NCI-H2227 (cell line): ENCODE measurements at regions not wholly inside any gene's neighbourhood (a gene's known extent, or its start where the extent isn't known, plus 50 kb on each side); places are given as distances from the start of the nearest gene placed in this dataset.
"Not testable (repeated sequence)": the region's sequence is repeated elsewhere in the genome, so short reads cannot be mapped to it uniquely, and the experiment has no call there.

Experiments
- DNase-seq: peaks from one replicate; lab custom pipeline; 2025; ENCODE audit not compliant: unreplicated experiment; lab: John Stamatoyannopoulos, UW

DNA sequence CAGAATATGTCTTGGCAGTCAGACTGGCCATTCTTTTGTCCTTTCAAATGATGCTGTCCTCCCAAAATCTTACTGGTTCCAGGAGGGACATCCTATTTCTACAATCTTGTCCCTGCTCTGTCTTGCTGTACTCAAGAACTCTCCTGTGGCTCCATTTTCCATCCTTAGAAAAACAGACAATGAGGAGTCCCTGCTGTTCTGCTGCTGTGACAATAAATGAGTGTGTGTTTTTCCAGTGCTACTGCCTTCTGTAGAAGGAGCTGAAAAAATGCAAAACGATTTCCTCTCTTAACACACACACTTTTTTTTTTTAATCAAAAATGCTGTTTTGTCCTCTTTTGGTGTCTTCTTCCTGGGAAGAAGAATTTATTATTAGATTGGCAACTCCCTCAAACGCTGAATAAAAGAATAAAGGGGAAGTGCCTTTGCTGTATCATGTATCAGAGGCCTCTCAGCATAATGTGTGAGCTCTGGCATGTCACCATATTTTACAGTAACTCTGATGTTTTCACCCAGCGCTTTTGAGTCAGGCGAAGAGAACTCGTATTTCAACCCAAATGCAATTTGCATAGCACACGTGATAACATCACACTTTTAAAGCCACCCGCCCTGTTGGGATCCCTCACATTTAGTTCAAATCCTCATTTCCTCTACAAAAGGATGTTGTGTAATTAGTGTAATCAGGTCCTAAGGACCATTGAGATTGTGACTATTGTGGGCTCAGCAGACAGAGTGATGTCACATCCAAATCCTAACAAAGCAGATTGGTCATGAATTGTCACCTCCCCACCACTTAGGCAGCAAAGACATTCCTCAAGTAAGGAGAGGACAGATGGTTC, 496.0 kb upstream of the LARGE1 start:
- DNase-seq: peak; percentile 12

DNA sequence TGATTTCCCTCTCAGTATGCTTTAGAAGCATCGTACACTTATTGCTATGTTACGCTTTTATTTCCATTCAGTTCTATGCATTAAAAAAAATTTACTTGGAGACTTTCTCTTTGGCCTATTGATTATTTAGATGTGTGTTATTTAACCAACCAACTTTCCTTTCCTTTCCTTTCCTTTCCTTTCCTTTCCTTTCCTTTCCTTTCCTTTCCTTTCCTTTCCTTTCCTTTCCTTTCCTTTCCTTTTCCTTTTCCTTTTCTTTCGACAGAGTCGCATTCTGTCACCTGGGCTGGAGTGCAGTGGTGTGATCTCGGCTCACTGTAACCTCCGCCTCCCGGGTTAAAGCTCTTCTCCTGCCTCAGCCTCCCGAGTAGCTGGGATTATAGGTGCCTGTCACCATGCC, 502.7 kb upstream of the LARGE1 start:
- not testable (repeated sequence) for DNase-seq

- no peak for DNase-seq
These were observed 507.2 kb upstream of the LARGE1 start for GRCh38 chr22:34427436-34427835.

GRCh38 chr22:34427841-34428240, 507.6 kb upstream of the LARGE1 start:
- no peak for DNase-seq

- DNase-seq: no peak
These were observed 509.0 kb upstream of the LARGE1 start for GRCh38 chr22:34429314-34429713.

DNA sequence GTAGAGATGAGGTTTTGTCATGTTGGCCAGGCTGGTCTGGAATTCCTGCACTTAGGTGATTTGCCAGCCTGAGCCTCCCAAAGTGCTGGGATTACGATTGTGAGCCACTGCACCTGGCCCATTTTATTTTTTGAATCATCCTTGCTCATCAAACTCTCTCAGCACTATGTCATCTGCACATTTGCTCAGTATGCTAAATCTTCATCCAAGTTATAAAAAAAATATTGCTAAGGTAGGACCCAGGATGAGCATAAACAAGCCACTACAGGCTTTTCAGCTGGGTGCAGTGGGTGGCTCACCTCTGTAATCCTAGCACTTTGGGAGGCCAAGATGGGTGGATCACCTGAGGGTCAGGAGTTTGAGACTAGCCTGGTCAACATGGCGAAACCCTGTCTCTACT, 510.1 kb upstream of the LARGE1 start:
- no peak for DNase-seq

GRCh38 chr22:34434371-34434770, 514.1 kb upstream of the LARGE1 start:
- DNase-seq: no peak

- no peak for DNase-seq
These were observed 516.9 kb upstream of the LARGE1 start for GRCh38 chr22:34437140-34437539.

DNA sequence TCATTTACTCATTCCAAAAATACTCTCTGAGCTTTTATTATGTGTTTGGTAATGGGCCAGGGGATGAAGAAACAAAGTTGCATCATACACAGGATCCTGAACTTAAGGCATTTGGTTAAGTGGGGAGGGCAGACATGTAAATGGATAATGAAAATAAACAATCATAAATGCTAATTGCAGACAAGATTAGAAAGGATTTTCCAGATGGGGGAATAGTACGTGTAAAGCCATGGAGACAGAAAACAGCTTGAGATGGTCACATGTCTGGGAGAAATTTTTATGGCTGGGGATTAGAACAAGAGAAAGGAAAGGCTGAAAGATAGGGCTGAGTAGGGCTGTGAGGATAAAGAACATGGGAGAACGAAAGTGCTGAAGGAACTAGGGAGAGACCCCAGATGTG, 534.3 kb upstream of the LARGE1 start:
- no peak for DNase-seq

GRCh38 chr22:34462795-34463194, 542.5 kb upstream of the LARGE1 start:
- no peak for DNase-seq

DNA sequence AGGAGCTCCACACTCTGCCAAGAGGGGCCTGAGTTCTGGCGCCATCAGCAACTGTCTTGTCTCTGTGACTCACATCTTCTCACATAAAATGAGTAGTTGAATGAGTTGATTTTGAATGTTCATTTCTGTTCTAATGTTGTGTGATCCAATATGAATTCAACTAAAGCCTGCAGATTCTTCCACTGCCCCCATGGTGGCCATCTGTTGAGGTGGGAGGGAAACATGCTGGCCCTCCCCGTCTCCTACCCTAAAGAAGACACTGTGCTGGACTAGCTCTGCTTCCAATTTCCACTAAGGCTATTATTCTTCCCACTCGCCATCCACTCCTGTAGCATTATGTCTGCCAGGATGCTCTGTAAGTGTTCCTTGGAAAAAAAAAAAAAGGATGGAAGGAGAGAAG, 555.6 kb upstream of the LARGE1 start:
- no peak for DNase-seq

- DNase-seq: no peak
These were observed 556.5 kb upstream of the LARGE1 start for GRCh38 chr22:34476762-34477161.

GRCh38 chr22:34481090-34481489, 560.8 kb upstream of the LARGE1 start:
- no peak for DNase-seq

- DNase-seq: no peak
These were observed 566.1 kb upstream of the LARGE1 start for GRCh38 chr22:34486381-34486780.

DNA sequence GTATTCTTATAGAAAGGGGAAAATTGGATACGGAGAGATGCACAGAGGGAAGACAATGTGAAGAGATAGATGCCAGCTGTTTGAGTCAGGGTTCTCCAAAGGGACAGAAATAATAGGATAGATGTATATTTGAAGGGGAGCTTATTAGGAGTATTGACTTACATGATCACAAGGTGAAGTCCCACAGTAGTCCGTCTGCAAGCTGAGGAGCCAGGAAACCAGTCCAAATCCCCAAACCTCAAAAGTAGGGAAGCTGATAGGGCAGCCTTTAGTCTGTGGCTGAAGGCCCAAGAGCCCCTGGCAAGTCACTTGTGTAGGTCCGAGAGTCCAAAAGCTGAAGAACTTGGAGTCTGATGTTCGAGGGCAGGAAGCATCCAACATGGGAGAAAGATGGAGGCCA, 569.6 kb upstream of the LARGE1 start:
- DNase-seq: no peak

DNA sequence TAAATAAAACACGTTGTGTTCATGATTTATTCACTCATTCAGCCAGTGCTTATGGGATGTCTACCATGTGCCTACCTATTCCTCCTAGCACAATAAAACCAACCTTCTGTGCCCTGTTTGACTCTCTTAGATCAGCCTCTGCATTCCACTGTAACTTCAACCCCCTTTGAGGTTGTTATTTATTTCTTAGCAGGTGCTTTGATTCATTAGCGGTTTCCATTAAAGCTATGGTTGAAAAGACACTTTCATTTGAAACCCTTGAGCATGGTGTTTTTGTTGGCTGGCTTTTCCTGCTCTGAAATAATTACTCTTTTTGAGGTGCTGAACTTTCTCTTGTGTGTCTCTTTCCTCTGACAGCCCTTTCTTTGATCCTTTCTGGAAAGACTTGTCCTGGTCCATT, 570.6 kb upstream of the LARGE1 start:
- no peak for DNase-seq

GRCh38 chr22:34493486-34493885, 572.5 kb upstream of the ISX start:
- no peak for DNase-seq

GRCh38 chr22:34501366-34501965, 564.5 kb upstream of the ISX start:
- no peak for DNase-seq

DNA sequence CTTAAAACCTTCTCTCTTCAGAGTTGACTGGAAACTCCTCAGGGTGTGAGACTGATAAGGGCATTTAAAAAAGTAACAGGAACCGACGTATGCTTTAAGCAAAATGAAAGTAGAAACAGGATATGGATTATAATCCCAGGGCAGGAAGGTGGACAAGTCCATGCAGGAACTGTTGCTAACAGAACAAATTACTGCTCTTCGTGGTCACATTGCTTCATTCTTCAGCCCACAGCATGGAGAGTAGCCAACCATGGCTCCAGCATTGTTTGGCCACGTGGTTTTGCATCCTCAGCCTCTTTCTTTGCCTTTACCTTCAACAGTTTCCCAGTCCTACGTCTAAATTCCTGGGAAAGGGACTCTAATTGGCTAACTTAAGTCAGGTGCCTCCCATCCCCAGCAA, 563.1 kb upstream of the ISX start:
- no peak for DNase-seq

- no peak for DNase-seq
These were observed 557.2 kb upstream of the ISX start for GRCh38 chr22:34508797-34509196.

DNA sequence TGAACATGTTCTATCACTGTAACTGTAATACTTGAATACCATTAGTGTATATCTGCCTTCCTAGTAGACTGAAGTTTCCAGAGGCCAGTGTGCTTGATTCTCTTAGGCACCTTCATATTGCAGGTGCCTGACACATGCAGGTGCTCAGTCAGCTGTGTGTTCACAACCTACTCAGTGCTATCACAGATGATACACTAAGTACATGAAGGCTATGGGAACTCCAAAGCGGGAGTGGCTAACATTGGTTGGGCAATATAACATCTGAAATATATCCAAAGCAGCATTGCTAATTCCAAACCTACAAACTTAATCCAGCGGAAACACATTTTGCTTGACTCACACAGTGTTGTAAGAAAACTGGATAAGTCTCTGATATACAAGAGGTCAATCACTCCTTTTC, 539.3 kb upstream of the ISX start:
- no peak for DNase-seq

DNA sequence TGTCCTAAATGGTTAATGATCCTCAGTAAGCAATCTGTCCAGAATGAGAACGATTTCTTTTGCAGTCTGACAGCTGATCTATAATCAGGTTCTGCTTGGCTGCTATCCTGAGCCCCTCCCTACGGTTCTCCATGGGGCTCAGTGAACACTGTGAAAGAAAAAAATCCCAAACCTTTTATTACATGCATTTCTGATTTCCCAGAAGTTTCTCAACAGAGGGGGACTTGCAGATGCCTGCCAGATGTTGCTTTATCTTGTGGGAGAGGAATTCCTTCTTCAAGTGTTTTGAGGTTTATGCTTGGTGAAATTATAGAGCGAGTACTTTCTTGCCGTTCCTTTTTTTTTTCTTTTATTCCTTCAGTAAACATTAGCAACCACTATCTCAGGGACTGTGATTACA, 531.9 kb upstream of the ISX start:
- DNase-seq: no peak

DNA sequence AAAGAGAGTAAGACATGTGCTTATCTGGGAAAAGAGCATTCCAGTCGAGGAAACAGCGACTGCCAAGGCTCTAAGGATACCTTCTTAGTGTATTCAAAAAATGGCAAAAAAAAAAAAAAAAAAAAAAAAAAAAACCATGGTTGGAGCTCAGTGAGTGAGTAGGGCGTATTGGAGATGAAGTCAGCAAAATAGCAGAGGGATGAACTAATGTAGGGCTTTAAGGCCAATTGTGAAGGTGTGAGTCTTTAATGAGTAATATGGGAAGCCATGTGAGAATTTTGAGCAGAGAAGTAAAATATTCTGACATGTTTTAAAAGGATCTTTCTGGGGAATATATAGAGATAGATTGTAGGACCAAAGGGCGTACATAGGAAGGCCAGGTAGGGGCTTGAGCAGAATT, 498.6 kb upstream of the ISX start:
- DNase-seq: no peak
